RWPE1 (cell line): ENCODE measurements at regions not wholly inside any gene's neighbourhood (a gene's known extent, or its start where the extent isn't known, plus 50 kb on each side); places are given as distances from the start of the nearest gene placed in this dataset.

Experiments used
- CTCF ChIA-PET: fragments of 350-600 bp; sonication (Branson Sonifier 250); formaldehyde crosslinking; extraction: SDS; loops from one replicate; lab custom pipeline; 2021; lab: Yijun Ruan, JAX
- POLR2A ChIA-PET: fragments of 400-600 bp; formaldehyde crosslinking; extraction: SDS; loops from one replicate; lab custom pipeline; 2020; ENCODE audit warnings: antibody characterized with exemption; ENCODE audit not compliant: low non-redundant PET; lab: Yijun Ruan, JAX
- DNase-seq: peaks from one replicate; pipeline ENCODE4 v3.0.0; 2012; ENCODE audit warnings: low spot score
- H3K27ac ChIP-seq: fragments of 450-650 bp; 2 replicates; pipeline ENCODE4 v1.5.1; 2017
- TF ChIP-seq, protein P1 (sequence below): fragments of 450-650 bp; conservative IDR thresholded peaks from 2 replicates; pipeline ENCODE4 v1.5.1; 2017; ENCODE audit warnings: low read depth, mild to moderate bottlenecking

DNA sequence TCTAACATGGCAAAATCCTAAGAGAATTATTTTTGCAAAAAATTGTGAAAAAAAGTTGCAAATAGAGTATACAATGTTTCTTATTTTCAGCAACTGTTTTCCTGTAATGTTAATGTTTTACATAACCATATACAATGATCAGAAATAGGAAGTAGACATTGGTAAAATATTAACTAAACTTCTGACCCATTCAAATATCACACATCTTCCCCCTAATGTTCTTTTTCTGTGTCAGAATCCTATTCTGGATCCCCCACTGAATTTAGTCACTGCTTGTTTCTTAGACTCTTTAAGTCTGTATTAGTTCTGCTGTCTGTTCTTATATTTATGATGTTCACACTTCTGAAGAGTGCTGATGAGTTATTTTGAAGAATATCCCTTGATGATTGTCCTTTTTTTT, 62.0 kb downstream of the HFE start:
- no peak for DNase-seq
- H3K27ac ChIP-seq, result no peak overlapping the region
- ChIA-PET POLR2A (no interaction called here), CTCF (no interaction called here)
- TF ChIP-seq, protein P1, sequence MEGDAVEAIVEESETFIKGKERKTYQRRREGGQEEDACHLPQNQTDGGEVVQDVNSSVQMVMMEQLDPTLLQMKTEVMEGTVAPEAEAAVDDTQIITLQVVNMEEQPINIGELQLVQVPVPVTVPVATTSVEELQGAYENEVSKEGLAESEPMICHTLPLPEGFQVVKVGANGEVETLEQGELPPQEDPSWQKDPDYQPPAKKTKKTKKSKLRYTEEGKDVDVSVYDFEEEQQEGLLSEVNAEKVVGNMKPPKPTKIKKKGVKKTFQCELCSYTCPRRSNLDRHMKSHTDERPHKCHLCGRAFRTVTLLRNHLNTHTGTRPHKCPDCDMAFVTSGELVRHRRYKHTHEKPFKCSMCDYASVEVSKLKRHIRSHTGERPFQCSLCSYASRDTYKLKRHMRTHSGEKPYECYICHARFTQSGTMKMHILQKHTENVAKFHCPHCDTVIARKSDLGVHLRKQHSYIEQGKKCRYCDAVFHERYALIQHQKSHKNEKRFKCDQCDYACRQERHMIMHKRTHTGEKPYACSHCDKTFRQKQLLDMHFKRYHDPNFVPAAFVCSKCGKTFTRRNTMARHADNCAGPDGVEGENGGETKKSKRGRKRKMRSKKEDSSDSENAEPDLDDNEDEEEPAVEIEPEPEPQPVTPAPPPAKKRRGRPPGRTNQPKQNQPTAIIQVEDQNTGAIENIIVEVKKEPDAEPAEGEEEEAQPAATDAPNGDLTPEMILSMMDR, result no peak

DNA sequence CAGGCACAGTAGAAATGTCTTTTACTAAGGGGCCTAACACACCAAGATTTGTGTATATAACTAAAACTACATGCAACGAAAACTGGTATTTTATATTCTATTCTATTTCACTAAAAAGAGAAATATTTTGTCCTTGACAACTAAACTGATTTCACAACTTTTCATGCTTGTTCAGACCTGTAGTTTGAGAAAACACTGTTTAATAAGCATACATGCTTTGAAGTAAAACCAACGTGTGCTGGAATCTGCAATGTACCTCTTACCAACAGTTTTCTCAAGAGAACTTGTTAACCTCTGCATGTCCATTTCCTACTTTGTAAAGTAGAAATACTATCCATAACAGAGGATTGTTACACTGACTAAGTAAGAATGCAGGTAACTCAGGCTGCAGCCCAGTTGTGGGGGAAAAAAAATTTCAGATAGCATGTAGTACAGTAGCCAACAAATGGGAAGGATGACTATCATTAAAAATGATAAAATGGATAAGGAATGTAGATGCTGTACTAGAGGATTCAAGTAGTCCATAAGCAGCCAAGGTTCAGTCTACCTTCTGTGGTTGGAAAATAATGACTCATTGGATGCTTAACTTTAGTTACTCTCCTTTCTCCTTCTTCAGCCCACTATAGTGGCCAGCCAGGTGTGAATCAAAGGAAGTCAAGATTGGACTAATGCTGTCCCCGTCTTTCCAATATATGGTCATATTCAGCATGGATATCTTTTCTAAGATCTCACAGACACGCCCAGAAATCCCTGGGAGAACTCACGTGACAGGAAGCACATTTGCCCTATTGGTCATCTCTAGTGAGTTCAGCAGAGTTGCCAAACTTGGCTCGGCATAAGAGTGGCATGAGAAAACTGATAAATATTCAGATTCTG, 65.2 kb downstream of the HFE start:
- TF ChIP-seq, protein P1, result no peak
- DNase-seq, result no peak
- ChIA-PET POLR2A (no interaction called here), CTCF (interaction anchor here (0.6 kb wide), 1 partner anchor 13 kb away, joined by 4 read pairs; no protein-coding TSS in a partner anchor)
- H3K27ac ChIP-seq, result peak overlapping the region; percentile 78

GRCh38 chr6:26155061-26155930, 68.1 kb downstream of the HFE start:
- CTCF ChIA-PET, result interaction anchor here (0.6 kb wide), 1 partner anchor 8 kb away, joined by 3 read pairs; no protein-coding TSS in a partner anchor
- no peak for DNase-seq
- peak overlapping the region; percentile 98 for H3K27ac ChIP-seq

GRCh38 chr6:26156105-26156849, 69.0 kb downstream of the HFE start:
- DNase-seq, result peak; percentile 90
- CTCF ChIA-PET, result no interaction called here

More at GRCh38 chr6:26155061-26155930, 68.1 kb downstream of the HFE start:
- POLR2A ChIA-PET, result interaction anchor here (5.5 kb wide), 1 partner anchor 30 kb away, joined by 94 read pairs; a partner anchor contains a TSS
- TF ChIP-seq, protein P1, result no peak

GRCh38 chr6:26156850-26157250, 69.6 kb downstream of the HFE start:
- H3K27ac ChIP-seq, result peak overlapping the region; percentile 98
- DNase-seq, result no peak
- ChIA-PET CTCF (no interaction called here), POLR2A (interaction anchor here (0.6 to 5.5 kb wide), 6 partner anchors 10 to 131 kb away, joined by 3 to 94 read pairs (median 6); a partner anchor contains a TSS)
- TF ChIP-seq, protein P1, result no peak

More at GRCh38 chr6:26156105-26156849, 69.0 kb downstream of the HFE start:
- POLR2A ChIA-PET, result interaction anchor here (0.8 to 5.5 kb wide), 4 partner anchors 20 to 41 kb away, joined by 3 to 94 read pairs (median 9); a partner anchor contains a TSS
- TF ChIP-seq, protein P1, result no peak
- H3K27ac ChIP-seq, result peak overlapping the region; percentile 98
